Kidney tubule cell (primary cell): ENCODE measurements at regions not wholly inside any gene's neighbourhood (a gene's known extent, or its start where the extent isn't known, plus 50 kb on each side); places are given as distances from the start of the nearest gene placed in this dataset.
"Not testable (repeated sequence)": the region's sequence is repeated elsewhere in the genome, so short reads cannot be mapped to it uniquely, and the experiment has no call there.

Experiments
- DNase-seq: peaks from one replicate; pipeline ENCODE4 v3.0.0-alpha.2; 2018; ENCODE audit warnings: low spot score

GRCh38 chr18:73544032-73544431, 603.6 kb downstream of the FBXO15 start:
- no peak for DNase-seq

GRCh38 chr18:73535990-73536389, 611.6 kb downstream of the FBXO15 start:
- DNase-seq = no peak

GRCh38 chr18:73535189-73535588, 612.4 kb downstream of the FBXO15 start:
- DNase-seq = no peak

- DNase-seq = no peak
Observed at GRCh38 chr18:73531601-73532000, 616.0 kb downstream of the FBXO15 start.

GRCh38 chr18:73528066-73528465, 619.6 kb downstream of the FBXO15 start:
- no peak for DNase-seq

- DNase-seq = no peak
Observed at GRCh38 chr18:73520229-73520628, 627.4 kb downstream of the FBXO15 start.

GRCh38 chr18:73516056-73516455, 631.6 kb downstream of the FBXO15 start:
- DNase-seq = not testable (repeated sequence)

- no peak for DNase-seq
Observed at GRCh38 chr18:73514449-73514848, 633.2 kb downstream of the FBXO15 start.

- DNase-seq = no peak
Observed at GRCh38 chr18:73511771-73512503, 635.7 kb downstream of the FBXO15 start.

GRCh38 chr18:73509460-73509859, 638.2 kb downstream of the FBXO15 start:
- no peak for DNase-seq

GRCh38 chr18:73503326-73503725, 635.5 kb upstream of the NETO1 start:
- DNase-seq = peak; percentile 90

GRCh38 chr18:73487966-73488365, 620.2 kb upstream of the NETO1 start:
- DNase-seq = no peak

GRCh38 chr18:73485166-73485565, 617.4 kb upstream of the NETO1 start:
- DNase-seq = no peak

GRCh38 chr18:73482901-73483300, 615.1 kb upstream of the NETO1 start:
- no peak for DNase-seq

- no peak for DNase-seq
Observed at GRCh38 chr18:73479477-73479876, 611.7 kb upstream of the NETO1 start.

GRCh38 chr18:73478191-73478590, 610.4 kb upstream of the NETO1 start:
- DNase-seq = no peak

GRCh38 chr18:73476031-73476430, 608.2 kb upstream of the NETO1 start:
- no peak for DNase-seq

GRCh38 chr18:73462092-73462491, 594.3 kb upstream of the NETO1 start:
- DNase-seq = no peak

GRCh38 chr18:73461780-73462059, 593.9 kb upstream of the NETO1 start:
- DNase-seq = peak; percentile 31

GRCh38 chr18:73461038-73461779, 593.4 kb upstream of the NETO1 start:
- no peak for DNase-seq

GRCh38 chr18:73458186-73458964, 590.6 kb upstream of the NETO1 start:
- DNase-seq = no peak

GRCh38 chr18:73456643-73457042, 588.9 kb upstream of the NETO1 start:
- DNase-seq = no peak

GRCh38 chr18:73452866-73453265, 585.1 kb upstream of the NETO1 start:
- DNase-seq = no peak
